HG03103 (cell line): ENCODE measurements at regions not wholly inside any gene's neighbourhood (a gene's known extent, or its start where the extent isn't known, plus 50 kb on each side); places are given as distances from the start of the nearest gene placed in this dataset.
"Not testable (repeated sequence)": the region's sequence is repeated elsewhere in the genome, so short reads cannot be mapped to it uniquely, and the experiment has no call there.

Source experiments
- ATAC-seq: cut with Tn5 transposase; IDR thresholded peaks from one replicate; pipeline ENCODE4 v1.9.1; 2021; ENCODE audit warnings: low read depth; ENCODE audit not compliant: unreplicated experiment

GRCh38 chr2:16775899-16776231 is 110.2 kb upstream of the CYRIA start:
- ATAC-seq = no peak

GRCh38 chr2:16774980-16775898 is 109.6 kb upstream of the CYRIA start:
- no peak for ATAC-seq

- no peak for ATAC-seq
These were observed 108.5 kb upstream of the CYRIA start for GRCh38 chr2:16774091-16774490.

- no peak for ATAC-seq
These were observed 107.6 kb upstream of the CYRIA start for GRCh38 chr2:16773080-16773713.

- no peak for ATAC-seq
These were observed 102.3 kb upstream of the CYRIA start for GRCh38 chr2:16767789-16768476.

- ATAC-seq = no peak
These were observed 99.7 kb upstream of the CYRIA start for GRCh38 chr2:16765356-16765755.

GRCh38 chr2:16764487-16764886 is 98.9 kb upstream of the CYRIA start:
- ATAC-seq = no peak

- ATAC-seq = no peak
These were observed 97.9 kb upstream of the CYRIA start for GRCh38 chr2:16763493-16763899.

GRCh38 chr2:16763056-16763455 is 97.4 kb upstream of the CYRIA start:
- no peak for ATAC-seq

GRCh38 chr2:16760426-16760825 is 94.8 kb upstream of the CYRIA start:
- ATAC-seq = no peak

GRCh38 chr2:16756831-16757644 is 91.4 kb upstream of the CYRIA start:
- peak; percentile 98 for ATAC-seq

GRCh38 chr2:16755442-16755841 is 89.8 kb upstream of the CYRIA start:
- ATAC-seq = no peak

- not testable (repeated sequence) for ATAC-seq
These were observed 87.4 kb upstream of the CYRIA start for GRCh38 chr2:16753025-16753424.

- not testable (repeated sequence) for ATAC-seq
These were observed 85.2 kb upstream of the CYRIA start for GRCh38 chr2:16750925-16751214.

GRCh38 chr2:16750175-16750924 is 84.7 kb upstream of the CYRIA start:
- ATAC-seq = no peak

GRCh38 chr2:16748511-16749266 is 83.1 kb upstream of the CYRIA start:
- not testable (repeated sequence) for ATAC-seq

GRCh38 chr2:16747689-16748088 is 82.1 kb upstream of the CYRIA start:
- ATAC-seq = no peak

GRCh38 chr2:16747257-16747656 is 81.6 kb upstream of the CYRIA start:
- ATAC-seq = no peak

- ATAC-seq = no peak
These were observed 81.2 kb upstream of the CYRIA start for GRCh38 chr2:16746833-16747232.
